GM23248 (cell line): ENCODE measurements at regions not wholly inside any gene's neighbourhood (a gene's known extent, or its start where the extent isn't known, plus 50 kb on each side); places are given as distances from the start of the nearest gene placed in this dataset.

ENCODE experiments used
- EZH2 ChIP-seq: fragments of 200-600 bp; sonication (generic); IDR thresholded peaks from 2 replicates; pipeline ENCODE4 v1.6.1; 2018; ENCODE audit warnings: antibody characterized with exemption, mild to moderate bottlenecking; ENCODE audit not compliant: insufficient read depth, poor library complexity, severe bottlenecking
- EZH2phosphoT487 ChIP-seq: fragments of 200-600 bp; sonication (generic); IDR thresholded peaks from 2 replicates; pipeline ENCODE4 v1.6.1; 2018; ENCODE audit warnings: antibody characterized with exemption, moderate library complexity, mild to moderate bottlenecking, low read depth; ENCODE audit not compliant: insufficient read depth

DNA sequence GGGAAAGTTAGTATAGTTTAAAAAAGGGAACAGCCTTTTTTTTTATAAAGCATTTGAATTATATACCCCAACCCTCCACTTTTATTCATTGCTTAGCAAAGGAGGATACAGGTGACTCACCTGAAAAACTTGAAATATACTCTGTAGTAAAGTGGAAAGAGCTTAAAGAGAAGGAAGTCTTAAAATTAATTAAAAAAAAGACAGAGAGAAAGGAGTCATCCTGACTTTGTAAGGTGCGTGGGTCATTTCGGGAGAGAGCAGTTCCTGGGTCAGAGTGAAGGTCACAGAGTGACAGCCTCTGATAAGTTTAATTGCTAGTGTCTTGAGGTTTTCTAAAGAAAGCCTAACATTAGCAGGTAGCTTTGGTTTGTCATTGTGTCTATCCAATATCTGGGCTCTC lies 310.3 kb downstream of the KLF5 start:
- TF ChIP-seq EZH2 (no peak), EZH2phosphoT487 (no peak)
